ENCODE measurements at regions not wholly inside any gene's neighbourhood (a gene's known extent, or its start where the extent isn't known, plus 50 kb on each side); places are given as distances from the start of the nearest gene placed in this dataset.
"Not testable (repeated sequence)": the region's sequence is repeated elsewhere in the genome, so short reads cannot be mapped to it uniquely, and the experiment has no call there.

- no peak for DNase-seq
These were observed 59.2 kb upstream of the ADGRB3 start for GRCh38 chr6:68575765-68576439.

DNA sequence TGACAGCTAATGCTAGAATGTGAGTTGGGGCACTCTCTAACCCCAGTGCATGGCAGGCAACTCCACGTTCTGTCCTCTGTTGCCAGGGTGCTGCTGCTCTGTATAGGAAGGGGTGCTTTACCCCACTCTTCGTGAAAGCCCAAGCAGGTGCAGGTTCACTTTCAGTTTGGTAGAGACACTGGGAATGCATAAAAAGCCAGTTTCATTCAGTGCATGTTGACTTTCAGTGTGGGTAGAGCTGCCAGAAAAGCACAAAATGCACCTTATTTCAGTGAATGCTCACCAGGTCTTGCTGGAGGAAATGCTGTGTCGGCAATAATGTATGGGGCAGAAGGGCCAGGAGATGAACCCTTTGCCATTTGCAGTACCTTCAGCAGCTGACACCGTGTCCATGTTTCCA, 62.1 kb upstream of the ADGRB3 start:
- no peak for DNase-seq

DNA sequence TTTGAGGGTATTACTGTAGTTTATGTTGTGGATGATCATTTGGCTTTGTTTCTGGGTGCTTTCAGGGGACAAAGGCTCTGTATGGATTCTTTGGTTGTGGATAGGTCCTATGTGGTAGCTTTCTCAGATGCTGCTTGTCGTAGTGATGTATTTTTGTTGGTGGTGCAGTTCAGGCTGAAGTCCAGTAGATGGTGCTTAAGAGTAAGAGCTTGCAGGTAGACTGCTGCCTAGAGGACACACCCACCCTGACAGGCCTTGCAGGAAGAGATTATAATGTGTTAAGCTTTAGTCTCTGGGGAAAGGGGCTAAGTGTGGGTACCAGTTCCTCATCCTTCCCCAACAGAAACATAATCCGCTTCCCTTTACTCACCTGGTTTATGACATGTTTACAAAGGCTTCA, 62.6 kb upstream of the ADGRB3 start:
- DNase-seq, result peak; percentile 74

DNA sequence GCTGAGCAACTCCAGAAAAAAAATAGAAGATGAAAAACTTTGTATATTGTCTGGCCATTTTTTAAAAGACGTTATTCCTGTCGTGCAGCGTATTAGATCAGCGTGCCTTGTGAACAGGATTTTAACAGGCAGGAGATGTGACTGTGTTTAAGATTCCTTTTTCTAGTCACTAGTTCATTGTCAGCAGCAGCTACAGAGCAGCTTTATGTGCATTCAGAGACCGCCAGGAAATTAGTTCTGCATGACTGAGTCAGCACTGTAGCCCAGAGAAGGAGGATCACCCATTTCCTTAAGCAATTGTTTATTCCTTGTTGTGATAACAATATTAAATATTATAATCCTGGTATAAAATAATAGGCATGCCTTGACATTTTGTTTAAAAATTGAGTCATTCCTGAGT, 75.4 kb upstream of the ADGRB3 start:
- peak; percentile 20 for DNase-seq

DNA sequence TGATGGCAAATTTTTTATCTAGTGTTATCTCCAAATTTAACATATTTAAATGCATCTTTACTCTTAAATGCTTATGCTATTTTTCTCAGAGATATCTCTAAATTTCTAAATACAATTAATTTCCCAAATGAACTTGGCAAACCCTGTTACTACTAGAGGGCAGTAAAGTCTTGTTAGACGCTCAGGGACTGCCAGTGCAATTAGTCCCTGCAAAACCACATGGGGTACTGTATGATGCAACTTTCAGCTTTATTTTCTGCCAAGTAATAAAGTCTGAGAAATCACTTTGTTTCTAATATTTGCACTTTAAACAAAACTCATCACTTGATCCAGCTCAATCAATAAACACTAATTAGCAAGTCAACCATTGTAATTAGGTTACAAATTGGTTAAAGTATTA, 76.0 kb upstream of the ADGRB3 start:
- no peak for DNase-seq

- no peak for DNase-seq
These were observed 88.5 kb upstream of the ADGRB3 start for GRCh38 chr6:68546620-68547019.

DNA sequence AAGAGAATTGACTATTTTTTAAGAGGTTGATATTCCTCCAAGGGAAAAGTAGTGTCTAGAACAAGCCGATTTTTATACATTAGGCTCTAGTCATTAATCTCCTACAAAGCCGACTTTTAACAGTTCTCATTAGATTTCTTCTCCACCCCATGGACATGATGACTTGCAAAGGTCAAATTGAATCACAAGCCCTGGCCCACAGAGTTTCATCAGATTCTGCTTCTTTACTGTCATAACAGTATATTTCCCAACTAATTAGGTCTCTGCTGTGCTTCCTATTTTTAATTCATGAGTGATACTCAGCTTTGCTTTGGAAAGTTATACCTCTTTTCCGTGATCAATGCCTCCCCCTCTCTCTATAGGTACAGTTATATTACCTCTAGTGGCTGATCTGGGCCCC, 90.6 kb upstream of the ADGRB3 start:
- DNase-seq, result no peak

GRCh38 chr6:68533339-68533795, 101.7 kb upstream of the ADGRB3 start:
- no peak for DNase-seq

DNA sequence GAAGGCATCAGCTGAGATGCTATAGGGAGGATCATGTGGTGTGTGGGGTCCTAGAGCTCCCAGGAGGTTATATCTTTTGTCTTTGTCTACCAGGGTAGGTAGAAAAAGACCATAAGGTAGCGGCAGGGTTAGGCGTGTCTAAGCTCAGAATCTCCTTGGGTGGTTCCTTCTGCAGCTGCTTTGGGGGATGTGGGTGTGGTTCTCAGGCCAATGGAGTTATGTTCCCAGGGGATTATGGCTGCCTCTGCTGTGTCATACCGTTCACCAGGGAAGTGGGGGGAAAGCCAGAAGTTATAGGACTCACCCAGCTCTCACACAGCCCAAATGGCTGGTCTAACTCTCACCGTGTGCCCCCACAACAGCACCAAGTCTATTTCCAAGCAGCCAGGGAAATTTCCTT, 107.4 kb upstream of the ADGRB3 start:
- DNase-seq, result no peak

GRCh38 chr6:68506911-68507310, 128.2 kb upstream of the ADGRB3 start:
- no peak for DNase-seq

GRCh38 chr6:68502946-68503345, 132.1 kb upstream of the ADGRB3 start:
- no peak for DNase-seq

GRCh38 chr6:68497927-68498326, 137.2 kb upstream of the ADGRB3 start:
- DNase-seq, result no peak

DNA sequence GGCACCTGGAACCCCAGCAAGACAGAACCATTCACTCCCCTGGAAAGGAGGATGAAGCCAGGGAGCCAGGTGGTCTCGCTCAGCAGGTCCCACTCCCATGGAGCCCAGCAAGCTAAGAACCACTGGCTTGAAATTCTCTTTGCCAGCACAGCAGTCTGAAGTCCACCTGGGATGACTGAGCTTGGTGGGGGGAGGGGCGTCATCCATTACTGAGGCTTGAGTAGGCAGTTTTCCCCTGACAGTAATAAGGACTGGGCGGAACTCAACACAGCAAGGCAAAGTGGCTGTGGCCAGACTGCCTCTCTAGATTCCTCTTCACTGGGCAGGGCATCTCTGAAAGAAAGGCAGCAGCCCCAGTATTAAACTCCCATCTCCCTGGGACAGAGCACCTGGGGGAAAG, 140.2 kb upstream of the ADGRB3 start:
- DNase-seq, result not testable (repeated sequence)

DNA sequence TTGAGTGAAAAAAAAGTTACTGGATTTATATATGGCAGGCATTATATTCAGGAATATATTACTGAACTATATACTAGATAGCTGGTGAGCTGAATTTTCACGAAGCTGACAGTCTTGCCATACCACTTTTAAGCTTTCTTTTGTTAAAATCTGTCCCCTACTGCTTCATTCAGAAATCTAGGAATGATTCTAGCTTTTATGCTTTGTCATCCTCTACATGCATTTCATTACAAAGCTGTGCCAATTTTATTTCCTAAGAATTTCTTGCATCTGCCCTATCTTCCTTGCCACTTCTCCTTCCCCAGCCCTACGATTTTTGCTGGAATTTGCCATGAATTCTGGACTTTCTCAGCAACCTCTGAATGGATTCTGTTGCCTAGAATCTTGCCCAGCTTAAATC, 158.5 kb upstream of the ADGRB3 start:
- no peak for DNase-seq

GRCh38 chr6:68473433-68474210, 161.5 kb upstream of the ADGRB3 start:
- no peak for DNase-seq

GRCh38 chr6:68468244-68468884, 166.7 kb upstream of the ADGRB3 start:
- DNase-seq, result no peak

DNA sequence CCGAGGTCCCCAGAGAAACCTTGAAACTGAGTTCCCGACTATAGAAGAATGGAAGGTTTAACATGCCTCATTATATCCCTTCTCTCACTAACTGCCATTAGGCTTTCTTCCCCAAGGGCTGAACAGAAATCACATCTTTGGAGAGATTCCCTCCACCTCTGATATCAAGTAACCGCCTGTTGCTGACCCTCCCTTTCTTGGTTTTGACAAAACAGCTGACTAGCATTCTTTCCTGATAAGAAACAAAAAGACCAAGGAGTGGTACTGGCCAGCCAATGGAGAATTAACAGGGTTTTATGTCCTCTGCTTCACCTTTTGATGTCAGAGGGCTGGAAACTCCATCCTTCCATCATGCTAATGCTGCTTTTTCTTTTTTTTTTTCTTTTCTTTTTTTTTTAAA, 176.6 kb upstream of the ADGRB3 start:
- no peak for DNase-seq

- no peak for DNase-seq
These were observed 188.0 kb upstream of the ADGRB3 start for GRCh38 chr6:68447112-68447511.

GRCh38 chr6:68445926-68446325, 189.2 kb upstream of the ADGRB3 start:
- no peak for DNase-seq

- DNase-seq, result no peak
These were observed 191.4 kb upstream of the ADGRB3 start for GRCh38 chr6:68443704-68444103.

DNA sequence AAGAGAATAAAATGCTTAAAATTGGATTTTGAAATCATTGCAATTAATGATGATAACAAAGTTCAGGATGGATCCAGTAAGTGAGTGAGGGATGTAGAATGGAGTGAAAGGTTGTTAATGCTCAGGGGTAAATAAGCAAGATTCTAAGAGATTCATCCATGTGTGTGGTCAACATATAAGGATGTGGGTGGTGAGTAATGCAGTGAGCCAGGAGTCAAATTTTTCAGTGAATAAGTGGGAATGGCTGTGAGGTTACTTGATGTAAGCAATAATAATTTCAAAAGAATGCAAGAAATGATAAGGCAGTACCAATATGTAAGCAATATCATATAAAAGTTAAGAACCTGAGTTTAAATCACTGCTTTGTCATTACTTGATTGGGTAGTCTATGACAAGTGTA, 207.5 kb upstream of the ADGRB3 start:
- DNase-seq, result no peak

- DNase-seq, result no peak
These were observed 225.1 kb upstream of the ADGRB3 start for GRCh38 chr6:68410021-68410420.

GRCh38 chr6:68400396-68400795, 234.7 kb upstream of the ADGRB3 start:
- DNase-seq, result no peak

DNA sequence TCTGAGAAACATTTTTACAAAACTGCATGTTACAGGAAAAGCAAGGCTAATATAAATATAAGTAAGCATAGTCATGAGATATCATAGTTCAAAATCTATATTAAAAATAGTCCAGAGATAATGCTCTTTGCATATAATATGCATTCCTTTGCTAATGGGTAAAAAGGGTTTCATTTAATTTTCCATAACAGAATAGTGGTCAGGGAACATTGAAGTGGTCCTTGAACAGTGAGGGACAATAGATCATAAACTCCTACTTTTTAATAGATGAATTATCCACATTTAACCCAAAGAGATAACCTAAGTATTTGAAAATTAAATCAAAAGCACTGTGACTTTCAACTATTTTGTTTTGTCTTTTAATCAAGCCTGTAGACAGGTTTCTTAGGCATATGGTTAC, 243.1 kb upstream of the ADGRB3 start:
- DNase-seq, result no peak

All from NCI-H524 treated with DMSO at 0.1 percent for 48 hours (cell line).